Medulla oblongata (tissue), 1 donor: ENCODE measurements at regions not wholly inside any gene's neighbourhood (a gene's known extent, or its start where the extent isn't known, plus 50 kb on each side); places are given as distances from the start of the nearest gene placed in this dataset.
"Not testable (repeated sequence)": the region's sequence is repeated elsewhere in the genome, so short reads cannot be mapped to it uniquely, and the experiment has no call there.

Experiments used
- DNase-seq: peaks from one replicate; pipeline ENCODE4 v3.0.0-alpha.2; 2015; ENCODE audit errors: extremely low spot score

DNA sequence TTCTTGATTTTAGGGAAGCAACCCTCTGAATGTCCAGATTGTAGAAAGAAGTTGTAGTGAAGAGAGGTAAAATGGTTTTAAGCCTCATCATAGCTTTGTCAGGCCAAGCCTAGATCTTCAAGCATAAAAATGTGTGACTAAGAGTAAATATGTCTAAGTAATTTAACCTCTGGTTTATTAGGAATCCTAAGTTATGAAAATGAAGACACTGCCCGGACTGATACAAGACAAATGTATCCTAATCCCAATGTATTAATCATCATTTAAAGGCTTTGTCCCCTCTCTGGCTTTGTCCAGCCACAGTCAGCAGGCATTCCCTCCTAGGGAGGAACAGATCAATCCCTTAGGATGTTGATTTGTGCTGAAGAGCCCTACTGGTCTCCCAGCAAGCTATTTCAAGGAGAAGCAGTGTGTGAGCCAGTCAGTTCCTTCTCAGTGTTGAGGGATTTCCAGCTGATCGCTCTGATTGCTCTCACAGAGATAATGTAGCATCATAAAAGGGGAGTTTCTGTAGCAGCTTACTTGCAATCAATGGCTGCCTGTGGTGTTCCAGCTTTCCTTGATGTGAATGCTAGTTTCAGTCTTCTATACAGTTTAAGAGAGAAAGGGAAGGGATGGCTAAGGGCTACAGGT lies 796.1 kb downstream of the EPHA4 start:
- DNase-seq = no peak

DNA sequence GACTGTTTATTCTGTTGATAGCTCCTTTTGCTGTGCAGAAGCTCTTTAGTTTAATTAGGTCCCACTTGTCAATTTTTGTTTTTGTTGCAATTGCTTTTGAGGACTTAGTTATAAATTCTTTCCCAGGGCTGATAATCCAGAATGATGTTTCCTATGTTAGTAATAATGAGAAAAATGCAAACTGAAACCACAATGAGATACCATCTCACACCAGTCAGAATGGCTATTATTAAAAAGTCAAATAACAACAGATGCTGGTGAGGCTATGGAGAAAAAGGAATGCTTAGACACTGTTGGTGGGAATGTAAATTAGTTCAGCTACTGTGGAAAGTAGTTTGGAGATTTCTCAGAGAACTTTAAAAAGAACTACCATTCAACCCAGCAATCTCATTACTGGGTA lies 793.0 kb downstream of the EPHA4 start:
- DNase-seq = not testable (repeated sequence)

DNA sequence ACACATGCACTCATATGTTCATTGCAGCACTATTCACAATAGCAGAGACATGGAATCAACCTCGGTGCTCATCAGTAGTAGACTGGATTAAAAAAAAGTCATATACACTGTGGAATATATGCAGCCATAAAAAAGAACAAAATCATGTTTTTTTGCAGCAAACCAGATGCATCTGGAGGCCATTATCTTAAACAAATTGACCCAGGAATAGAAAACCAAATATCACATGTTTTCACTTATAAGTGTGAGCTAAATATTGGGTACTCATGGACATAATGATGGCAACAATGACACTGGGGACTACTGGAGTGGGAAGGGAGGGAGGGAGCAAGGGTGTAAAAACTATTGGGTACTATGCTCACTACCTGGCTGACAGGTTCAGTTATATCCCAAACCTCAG lies 792.6 kb downstream of the EPHA4 start:
- DNase-seq = no peak

DNA sequence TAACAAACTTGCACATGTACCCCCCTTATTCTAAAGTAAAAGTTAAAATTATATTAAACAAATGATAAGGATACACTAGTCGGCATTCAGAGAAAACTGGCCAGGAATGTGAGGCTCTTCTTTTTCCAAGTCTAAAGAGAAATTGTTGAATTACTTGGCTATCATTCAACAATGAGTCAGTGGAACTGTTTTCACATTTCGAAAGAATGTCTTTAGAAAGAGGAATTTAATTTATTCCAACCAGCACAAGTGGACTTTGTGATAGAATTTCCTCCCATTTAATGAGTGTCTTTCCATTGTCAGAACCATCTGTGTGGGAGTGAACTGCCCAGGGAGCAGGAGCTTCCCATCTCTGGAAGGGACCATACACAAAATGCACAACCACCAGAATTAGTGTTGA lies 792.2 kb downstream of the EPHA4 start:
- DNase-seq = peak; percentile 48

DNA sequence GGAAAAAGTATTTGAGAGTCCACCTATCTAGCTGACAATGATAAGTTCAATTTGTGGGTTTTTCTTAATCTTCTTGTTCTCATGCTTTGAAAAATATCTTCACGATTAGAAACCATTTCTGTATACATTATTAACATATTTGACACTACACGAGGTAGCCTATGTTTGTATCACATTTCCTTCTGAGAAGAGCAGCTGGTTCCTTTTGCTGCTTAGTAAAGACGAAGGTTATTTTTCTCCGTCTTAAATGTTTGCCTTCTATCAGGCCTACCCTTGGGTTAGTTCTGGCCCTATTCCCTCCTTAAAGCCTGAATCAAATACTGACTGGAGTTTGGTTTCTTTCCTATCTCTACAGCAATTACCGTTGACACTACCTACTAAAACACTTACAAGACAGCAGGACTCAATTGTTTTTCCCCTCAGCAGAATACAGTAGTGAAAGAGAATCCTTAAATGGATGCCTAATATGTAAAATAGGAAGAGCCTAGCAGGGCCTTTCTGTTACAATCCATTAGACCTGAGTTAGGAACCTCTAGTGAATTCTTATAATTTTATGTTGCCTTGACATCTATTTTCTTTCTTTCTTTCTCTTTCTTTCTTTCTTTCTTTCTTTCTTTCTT lies 790.4 kb downstream of the EPHA4 start:
- DNase-seq = no peak

DNA sequence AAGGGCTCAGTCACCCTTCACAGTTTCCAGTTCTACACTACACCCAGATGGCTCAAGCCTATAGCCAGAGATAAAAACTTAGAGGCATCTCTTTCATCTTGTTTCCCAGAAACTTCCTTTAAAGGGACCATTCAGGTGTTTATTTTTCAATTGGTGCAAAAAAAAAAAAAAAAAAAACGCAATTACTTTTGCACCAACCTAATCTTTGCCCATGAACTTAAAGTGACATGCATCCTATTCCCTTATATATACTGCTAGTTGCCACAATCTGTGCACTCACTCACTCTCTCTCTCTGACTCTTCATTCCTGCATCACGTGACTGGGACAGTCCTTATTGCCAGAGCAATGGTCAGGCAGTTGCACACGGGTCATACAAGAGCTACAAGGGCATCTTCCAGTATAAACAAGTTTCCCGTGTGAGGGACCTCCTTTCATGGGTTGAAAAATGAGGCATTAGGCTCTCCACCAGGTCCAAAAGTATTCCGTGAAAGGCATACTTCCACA lies 789.4 kb downstream of the EPHA4 start:
- no peak for DNase-seq

DNA sequence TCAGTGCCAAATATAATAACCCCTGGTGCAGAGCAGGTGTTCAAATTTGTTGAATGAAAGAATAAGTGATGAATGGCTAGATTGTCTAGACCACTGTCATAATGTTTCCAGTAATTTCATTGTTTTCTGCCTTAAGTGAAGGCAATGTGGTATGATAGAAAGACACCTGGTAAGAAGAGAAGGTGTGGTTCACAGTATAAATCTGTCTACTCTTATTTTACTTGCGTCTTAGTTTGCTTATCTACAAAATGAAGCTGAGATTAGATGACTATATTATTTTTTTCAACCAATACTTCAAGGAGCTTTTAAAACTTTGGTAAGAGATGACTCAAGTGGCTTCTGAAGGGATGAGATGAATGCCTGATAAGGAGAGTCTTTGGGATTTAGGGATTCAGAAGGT lies 788.4 kb downstream of the EPHA4 start:
- DNase-seq = no peak

DNA sequence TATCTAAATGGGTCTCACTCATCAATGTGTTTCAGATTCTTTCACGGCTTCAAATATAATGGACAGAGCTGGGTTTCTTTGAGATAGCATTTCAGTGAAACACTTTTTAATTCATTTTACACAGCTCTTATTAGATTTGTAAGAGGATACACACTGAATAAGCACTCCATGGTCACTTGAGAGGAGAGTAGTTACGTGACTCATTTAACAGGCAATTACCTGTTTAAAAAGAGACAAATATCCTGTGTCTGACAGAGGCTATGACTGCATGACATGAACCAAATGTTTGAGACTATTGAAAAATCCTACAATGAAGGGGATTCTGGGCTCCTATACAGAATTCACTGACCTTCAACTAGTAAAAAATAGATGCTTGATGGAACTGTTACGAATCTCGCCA lies 786.9 kb downstream of the EPHA4 start:
- DNase-seq = no peak

DNA sequence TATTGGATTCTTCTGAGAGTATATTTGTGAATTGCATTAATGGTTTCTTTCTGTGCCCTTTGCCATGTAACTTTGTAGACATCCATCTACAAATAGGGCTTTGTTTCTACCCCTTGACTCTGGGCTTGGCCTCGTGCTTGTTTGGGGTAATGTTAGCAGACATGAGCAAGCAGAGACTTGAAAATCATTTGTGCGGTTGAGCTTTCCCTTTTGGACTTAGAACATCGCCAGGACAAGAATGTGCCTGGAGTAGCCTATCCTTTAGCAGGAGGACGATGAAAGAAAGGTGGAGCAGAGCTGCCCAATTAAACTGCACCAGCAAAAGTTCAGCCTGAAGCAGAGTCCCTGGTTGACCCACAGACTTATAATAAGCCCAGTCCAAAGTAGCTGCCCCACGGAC lies 785.9 kb downstream of the EPHA4 start:
- DNase-seq = no peak

DNA sequence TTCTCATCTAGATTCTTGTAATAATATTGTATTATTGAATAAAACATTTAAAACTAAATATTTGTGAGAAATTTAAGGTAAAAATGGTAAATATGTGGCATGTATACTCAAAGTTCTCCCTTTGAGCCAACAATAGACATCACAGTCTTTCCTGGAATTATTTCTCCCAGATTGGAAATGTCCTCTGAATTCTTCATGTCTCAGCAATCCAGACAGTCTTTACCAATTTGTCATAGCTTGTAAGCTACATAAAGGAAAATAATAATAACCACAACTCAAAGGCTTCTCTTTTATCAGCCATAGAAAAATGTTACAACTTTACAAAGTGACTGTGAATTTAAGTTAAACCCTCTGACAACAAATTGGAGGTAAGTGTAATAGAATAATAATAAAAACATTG lies 784.9 kb downstream of the EPHA4 start:
- DNase-seq = no peak

DNA sequence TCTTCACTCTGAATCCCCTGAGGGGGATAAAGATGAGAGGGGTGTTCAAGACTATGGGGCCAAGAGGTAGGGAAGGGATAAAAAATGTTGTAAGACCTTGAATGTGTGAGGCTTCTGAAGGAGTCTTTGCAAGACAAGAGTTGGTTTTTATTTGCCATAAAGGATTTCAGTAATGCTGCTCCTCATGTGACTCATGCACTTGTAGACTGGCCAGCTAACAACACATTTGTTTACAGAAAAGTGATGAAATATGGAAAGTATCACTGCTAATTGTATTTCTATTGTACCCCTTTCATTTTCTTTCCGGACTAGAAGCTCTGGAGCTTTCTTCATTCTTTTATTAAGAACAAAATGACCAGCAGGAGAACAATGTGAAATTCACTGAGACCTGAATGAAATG lies 782.1 kb downstream of the EPHA4 start:
- no peak for DNase-seq

DNA sequence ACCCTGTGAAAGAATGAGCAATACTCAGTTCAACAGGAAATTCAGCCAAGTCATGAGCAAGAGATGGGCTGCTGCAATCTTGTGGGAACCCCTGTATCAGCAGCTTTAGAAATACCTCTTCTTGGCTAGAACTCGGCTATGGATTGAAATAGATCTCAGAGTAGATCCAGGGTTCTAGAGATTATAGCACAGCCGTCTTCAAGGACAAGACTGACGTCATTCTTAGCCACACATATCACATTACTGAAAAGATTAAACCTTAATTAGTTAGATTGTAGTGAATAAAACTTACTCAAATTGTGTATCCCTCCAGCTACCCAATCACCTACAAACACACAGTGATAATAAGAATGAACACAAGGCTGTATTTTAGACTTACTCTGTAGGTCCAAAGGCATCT lies 776.4 kb downstream of the EPHA4 start:
- no peak for DNase-seq

DNA sequence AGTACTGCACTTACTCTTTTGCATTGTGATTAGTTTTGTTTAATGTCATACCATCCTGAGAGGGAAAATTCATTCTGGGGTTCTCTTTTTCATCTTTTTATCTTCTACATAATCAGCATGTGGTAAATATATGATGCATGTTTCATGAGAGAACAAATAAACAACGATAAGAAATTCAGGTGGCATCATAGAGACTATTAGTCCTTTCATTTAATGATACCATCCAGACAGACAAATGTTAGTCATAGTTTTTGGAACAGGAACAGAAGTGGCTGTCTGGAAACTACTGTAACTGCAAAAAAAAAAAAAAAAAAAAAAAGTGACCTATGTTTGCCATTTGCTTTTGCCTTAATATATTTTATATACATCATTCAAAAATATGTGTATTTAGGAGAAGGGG lies 761.0 kb downstream of the EPHA4 start:
- no peak for DNase-seq

DNA sequence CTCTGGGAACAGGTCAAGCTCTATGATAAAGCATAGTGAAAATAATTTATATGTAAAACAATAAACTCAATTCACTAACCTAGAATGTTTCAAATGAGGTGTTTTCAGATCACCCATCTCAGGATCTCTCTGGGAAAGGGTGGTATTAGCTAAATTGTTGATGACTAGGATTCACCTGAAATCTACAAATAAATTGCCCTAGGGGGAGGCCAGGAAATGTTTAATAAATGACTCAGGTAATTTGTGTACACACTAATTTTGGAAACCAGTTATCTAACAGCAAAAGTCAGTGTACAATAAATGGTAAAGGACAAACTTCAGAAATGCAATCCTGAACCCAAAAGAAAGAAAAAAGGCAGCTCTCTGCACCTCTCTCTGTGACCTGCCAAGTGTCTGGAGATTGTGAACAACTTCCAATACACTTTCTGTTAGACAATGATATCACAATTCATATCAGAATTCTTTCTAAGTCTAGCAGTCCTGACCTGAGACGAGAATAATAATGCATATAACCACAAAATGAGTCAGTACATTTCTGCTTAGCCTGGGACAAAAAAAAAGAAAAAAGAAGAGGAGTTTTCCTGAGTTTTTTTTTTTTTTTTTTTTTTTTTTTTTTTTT lies 760.0 kb downstream of the EPHA4 start:
- no peak for DNase-seq

DNA sequence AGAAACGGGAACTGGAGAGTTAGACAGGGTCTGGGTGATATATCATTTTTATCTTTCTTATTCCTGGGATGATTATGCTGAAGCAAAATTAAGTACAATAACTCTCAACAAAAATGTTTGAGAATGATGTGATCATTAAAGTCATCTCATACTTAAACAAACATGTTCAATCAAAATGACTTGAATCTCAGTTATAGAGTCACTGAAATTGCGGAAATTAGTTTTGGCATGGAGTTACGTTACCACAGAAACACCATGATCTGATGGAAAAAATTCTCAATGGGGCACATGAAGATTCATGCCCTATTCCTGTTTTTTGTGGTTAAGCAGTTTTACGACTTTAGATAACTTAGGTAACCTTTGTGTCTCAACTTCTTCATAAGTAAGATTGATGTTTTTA lies 757.7 kb downstream of the EPHA4 start:
- DNase-seq = no peak

DNA sequence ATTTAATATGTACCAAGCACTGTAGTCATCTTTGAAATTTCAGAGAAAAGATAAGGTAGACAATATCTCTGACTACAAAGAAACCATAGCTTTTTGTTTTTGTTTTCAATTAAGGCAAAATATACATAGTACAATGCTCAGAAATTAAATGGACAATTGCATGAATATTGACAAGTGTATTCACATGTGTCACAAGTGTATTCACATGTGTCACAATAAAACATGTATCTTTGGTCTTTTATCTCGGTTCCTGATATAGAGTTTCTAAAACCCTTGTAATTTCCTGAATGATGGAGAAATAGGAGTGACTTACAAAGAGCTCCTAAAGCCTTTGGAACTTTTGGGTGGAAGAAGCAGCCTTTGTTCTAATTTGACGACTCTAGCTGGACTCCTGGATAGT lies 756.4 kb downstream of the EPHA4 start:
- no peak for DNase-seq

DNA sequence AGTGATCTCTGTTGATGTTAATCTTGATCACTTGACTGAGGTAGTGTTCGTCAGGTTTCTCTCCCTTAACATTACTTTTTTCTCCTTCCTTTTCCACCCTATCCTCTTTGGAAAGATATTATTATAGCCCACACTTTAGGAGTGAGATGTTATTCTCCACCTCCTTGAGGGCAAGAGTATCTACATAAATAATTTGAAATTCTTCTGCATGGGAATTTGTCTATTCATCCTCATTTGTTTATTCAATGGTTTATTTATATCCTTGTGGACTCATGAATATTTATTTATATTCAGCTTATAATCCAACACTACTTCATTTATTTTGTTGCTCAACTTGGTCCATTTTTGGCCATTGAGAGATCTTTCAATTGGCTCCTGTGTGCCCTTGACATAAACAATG lies 750.4 kb downstream of the EPHA4 start:
- DNase-seq = no peak

DNA sequence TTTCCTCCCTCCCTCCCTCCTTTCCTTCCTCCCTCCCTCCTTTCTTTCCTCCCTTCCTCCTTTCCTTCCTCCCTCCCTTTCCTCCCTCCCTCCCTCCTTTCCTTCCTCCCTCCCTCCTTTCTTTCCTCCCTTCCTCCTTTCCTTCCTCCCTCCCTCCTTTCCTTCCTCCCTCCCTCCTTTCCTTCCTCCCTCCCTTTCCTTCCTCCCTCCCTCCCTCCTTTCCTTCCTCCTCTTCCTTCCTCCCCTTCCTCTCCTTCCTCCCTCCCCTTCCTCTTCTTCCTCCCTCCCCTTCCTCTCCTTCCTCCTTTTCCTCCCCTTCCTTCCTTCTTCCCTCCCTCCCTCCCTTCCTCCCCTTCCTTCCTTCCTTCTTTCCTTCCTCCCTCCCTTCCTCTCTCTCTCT lies 748.5 kb downstream of the EPHA4 start:
- not testable (repeated sequence) for DNase-seq

DNA sequence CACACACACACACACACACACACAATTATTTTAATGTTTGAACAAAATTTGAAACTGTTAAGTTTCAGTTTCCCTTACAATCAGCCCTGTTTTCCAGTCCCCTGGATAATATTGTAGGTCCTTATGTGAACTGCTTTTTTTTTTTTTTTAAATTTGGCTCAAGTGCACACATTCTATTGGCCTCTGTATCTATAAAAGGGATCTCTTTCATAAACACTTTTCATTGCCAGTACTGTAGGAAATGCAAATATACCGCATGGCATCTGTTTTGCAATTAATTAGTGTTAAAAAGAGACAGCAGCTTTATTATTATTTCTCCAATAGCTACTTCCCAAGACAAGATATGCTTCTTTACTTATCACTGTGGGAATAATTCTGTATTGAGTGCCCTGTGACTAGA lies 738.7 kb downstream of the EPHA4 start:
- no peak for DNase-seq

DNA sequence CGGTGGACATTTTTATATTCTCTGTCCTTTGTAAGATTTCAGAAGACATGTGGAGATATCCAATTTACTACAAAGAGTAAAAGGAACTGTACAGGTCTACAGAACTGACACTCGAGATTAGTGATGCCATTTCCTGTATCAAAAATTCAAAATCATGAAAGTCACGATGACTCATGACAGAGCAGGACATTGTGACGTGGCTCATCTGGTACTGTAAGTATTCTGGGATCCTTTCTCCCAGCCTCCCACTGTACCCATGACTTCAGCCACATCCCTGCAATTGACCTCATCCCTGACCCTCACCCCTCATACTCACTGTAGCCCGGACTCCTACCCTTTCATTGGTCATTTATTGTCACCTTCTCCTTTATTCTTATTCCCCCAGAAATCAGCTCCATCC lies 736.5 kb downstream of the EPHA4 start:
- no peak for DNase-seq

DNA sequence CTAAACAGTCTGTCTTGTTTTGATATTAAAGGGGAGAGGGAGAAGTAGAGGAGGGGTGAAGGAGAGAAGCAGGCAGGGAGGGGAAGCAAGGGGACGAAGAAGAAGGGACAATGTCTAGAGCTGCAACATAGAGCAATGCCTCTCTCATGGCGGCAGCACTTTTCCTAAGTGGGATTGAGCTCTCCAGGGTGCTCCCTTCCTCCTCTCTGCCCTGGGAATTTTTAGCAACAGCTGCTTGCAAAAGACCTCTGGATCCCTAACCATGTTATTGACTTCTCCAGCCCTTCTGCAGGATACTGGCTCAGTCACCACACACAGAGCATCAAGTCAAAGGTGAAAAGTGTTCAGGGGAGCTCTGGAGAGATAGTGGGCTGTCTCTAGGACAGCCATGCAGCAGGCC lies 734.9 kb downstream of the EPHA4 start:
- no peak for DNase-seq

DNA sequence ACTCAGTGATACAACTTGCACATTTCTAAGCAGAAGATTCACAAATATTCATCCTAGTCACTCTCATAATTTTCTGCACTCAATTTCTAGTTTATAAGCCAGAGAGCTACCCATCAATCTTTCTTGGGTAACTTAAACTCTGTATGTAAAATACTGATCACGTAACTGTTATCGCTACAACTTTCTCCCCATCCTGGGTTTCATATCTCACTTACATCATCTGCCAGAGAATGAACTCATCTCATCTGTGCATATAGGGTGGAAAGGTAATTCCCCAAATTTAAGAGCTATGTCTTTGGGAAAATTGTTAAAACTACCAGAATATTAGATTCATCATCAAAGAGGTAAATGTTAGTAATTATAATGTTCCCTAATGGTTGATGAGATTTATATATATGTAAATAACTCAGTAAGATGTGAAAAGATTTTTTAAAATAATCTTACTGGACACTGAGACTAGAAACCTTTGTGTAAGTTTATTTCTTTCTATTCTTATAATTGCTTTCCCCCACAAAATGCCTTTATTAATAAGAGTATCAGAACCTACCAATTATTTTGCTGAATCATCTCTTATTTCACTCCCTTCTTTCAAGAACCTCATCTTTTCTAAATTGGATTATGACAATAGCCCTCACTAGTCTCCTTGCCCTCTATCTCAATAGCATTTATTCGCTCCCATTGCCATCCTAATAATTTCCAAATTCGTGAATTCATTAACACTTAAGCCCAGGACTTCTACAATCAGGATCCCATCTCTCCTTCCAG lies 729.0 kb downstream of the EPHA4 start:
- DNase-seq = no peak
